NCI-H1105 (cell line): ENCODE measurements at regions not wholly inside any gene's neighbourhood (a gene's known extent, or its start where the extent isn't known, plus 50 kb on each side); places are given as distances from the start of the nearest gene placed in this dataset.
"Not testable (repeated sequence)": the region's sequence is repeated elsewhere in the genome, so short reads cannot be mapped to it uniquely, and the experiment has no call there.

Experiments used
- DNase-seq: peaks from one replicate; lab custom pipeline; 2025; lab: John Stamatoyannopoulos, UW

DNA sequence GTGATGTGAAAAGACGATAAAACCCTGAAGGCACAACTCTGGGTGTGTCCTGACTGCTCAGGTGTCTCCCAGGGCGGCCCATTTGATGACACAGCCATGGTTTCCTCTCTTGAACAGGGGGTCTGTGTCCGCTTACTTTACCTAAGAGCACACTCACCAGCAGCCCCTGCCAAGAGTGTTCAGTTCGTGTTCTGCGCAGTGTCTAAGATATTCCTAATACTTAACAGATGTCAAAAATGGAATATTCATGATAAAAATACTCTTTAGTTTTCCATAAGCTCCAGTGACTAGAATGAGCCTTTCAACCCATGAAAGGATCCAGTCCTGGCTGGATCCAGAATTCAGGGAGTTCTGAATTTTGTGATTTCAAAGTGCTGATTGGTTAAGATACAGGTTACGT, 492.4 kb downstream of the TNS3 start:
- no peak for DNase-seq

GRCh38 chr7:47089068-47089417, 492.9 kb downstream of the TNS3 start:
- DNase-seq, result no peak

DNA sequence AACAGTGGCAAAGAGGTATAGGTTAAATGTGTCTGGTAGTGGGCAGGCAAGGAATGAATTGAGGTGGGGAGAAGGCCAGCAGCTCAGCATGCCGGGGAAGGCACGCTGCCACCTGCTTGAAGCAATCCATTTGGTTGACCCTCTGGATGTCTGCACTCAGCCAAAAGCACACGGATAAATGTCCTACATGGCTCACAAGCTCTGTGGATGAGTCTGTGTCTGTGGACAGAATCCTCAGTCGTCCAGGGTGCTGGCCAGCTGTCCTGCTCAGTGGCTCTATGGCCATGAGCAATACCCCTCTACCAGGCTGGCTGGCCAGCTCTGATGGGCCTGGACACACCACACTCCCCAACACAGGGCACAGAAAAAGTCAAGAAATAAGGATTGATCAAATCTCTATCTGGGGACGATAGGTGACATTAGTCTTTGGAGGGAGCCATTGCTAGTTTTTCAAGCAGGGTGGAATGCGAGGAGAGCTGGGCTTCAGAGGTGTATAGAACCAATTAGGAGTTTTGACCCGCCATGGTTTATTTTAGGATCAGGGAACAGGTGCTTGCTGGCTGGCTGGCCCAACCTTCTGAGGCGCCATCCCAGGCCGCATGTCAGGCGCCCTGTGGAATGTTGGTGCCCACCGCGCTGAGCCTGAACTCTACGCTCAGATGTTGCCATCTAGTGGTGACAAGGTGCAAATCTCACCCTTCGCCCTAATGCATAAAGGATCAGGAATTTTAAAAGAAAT, 493.4 kb downstream of the TNS3 start:
- peak; percentile 53 for DNase-seq

- DNase-seq, result no peak
Measured at GRCh38 chr7:47087866-47088265, 494.0 kb downstream of the TNS3 start.

DNA sequence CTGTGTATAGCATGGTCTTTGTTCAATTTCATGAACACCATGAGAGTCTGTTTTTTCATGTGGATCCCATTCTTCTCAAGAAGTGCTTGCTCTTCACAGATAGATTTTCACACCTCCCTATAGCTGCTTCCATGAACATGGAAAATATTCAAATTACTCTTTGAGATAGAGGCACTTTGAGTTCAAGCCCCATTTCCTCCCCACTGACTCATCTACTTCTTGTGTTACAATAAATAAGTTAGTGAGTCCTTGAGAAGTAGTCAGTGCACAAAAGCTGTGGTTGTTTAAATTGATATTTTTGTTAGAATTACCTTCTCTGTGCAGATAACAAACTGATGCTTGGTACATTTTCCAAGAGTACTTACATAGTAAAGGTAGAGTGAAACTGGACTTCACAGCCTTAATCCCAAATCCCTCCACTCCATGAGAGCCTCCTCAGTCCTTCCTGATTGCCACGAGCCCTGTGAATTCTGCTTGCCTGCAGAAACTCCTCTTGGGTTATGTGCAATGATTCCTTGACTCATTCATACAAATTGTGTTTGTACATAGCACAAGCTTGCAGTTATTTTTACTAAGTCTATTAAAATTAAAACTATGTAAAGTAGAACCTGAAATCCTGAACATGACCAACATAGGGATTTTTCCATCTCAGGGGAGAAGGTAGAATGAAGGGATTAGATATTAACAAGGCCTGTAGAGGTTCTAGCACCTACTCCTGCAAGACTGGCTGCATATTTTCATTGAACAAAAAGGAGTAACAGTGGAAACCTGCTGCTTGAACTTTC, 496.2 kb downstream of the TNS3 start:
- DNase-seq, result no peak

DNA sequence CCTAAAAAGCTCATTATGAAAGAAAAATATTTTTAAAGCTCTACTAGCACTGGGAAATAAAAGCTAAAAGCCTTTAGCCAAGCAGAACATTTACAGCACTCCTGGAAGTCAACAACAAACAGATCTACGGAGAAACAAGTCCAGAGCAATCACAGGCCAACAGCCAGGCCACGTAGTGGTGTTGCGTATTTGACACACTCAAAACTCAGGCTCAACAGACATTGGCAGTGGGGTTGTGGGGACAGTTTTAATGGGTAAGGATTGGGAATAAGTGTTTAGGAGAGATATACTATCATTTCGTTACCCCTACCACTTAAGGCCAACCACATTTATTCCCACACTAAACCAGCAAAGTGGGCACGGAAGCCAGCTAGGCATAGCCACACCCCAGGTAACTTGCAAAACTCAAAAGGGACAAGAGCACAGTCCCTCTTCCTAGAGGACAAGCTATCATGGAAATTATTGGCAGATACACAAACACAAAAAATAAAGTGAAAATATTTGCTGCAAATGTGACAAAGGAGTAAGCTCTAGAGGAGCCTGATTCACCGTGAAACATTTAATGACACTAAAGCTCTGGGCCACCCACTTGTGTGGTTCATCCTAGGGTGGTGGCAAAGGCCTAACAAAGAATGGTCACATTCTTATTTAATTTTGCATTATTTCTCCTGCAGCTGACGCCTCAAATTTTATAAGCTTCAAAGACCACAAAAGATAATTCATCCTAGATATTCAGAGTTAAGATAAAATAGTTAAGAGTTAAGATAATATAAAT, 498.2 kb downstream of the TNS3 start:
- no peak for DNase-seq

- DNase-seq, result no peak
Measured at GRCh38 chr7:47080816-47081215, 501.1 kb downstream of the TNS3 start.

GRCh38 chr7:47078241-47078640, 503.7 kb downstream of the TNS3 start:
- no peak for DNase-seq

DNA sequence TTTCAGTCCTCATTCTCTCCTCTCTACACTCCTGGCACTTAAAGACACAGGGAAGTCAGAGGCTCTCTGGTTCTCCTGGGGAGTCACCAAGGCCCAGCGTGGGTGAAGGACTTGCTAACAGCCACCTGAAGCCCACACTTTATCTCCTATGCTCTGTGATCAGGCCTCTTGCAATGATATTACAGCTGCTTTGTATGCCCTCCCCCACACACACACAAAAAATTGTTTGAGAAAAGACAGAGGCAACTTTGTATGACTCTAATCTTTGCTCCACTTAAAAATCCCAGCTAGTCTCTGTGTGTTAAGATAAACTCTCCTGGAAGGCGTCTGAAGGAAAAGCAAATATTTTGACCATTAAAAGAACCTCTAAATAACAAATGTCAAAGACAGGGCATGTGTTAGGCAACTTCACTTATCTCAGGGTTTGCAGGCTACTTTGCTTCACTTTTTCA, 507.2 kb downstream of the TNS3 start:
- no peak for DNase-seq

- DNase-seq, result no peak
Measured at GRCh38 chr7:47073284-47073683, 508.6 kb downstream of the TNS3 start.

GRCh38 chr7:47071866-47072265, 510.0 kb downstream of the TNS3 start:
- no peak for DNase-seq

GRCh38 chr7:47069385-47070076, 512.4 kb downstream of the TNS3 start:
- DNase-seq, result no peak

DNA sequence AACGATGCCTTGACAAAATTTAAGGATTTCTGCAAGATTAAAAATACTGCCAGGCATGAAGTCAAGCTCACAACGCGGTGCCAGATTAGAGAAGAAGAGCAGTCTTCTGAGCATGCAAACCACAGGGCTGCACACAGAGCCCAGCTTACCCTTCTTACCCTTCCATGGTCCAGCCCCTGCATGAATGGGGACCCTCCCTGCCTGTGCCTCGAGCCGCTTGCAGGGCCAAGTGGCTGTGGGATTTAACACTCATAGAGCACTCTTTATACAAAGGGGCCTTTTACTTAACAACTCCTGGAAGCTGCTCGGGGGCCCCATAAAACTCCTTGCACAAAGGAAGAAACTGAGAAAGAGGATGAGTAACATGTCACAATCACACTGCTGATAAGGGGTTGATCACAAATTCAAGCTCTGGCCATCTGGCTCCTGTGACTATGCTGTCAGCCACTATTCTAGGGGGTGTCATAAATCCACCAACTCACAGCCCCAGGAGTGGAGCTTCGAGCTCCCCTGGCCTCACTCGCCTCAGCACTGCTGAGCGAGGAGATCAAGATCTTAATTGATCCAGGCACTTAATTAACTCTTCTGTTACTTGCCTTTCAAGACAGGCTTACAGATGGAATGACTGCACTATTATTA, 514.8 kb downstream of the TNS3 start:
- DNase-seq, result no peak

DNA sequence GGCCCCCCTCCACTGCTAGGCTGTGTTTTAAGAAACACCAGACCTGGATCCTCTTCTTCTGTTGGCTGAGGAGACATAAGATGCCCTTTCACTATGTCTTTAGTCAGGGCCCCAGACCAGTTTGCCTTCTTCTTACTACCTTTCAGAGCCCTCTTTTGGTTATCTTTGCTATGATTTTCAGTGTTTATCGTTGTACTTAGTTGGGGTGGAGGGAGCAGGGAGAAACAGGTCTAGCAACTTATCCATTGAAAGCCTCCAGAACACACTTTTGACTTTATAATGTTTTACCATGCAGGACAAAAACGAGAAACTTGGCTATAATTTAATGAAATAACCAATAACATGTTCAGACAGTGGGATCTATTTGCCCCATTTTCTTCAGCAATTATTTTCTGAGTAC, 525.2 kb downstream of the TNS3 start:
- DNase-seq, result no peak

- DNase-seq, result not testable (repeated sequence)
Measured at GRCh38 chr7:47052541-47053208, 529.2 kb downstream of the TNS3 start.

DNA sequence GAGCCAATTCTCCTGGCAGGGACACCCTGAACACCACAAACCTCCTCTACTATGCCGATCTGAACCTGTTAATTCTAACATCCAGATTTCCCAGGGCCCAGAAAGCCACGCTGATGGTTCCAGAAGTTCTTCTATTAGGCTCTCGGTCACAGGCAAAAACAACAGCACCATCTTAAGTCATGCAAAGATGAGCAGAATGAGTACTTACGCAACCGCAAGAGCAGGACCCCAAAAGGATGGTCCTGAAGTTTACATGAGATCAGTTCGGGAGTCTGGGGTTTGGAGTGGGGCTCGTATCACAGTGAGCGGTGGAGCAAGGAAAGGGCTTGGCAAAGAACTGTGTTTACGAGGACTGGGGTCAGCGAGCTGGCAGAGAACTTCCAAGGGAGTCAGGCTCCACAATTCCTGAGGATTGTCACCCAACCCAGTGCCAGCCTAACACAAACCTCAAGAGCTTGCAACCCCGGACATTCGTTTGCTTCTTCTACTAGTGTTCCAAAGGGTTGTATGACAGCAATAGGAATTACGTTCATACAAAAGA, 532.6 kb downstream of the TNS3 start:
- no peak for DNase-seq

DNA sequence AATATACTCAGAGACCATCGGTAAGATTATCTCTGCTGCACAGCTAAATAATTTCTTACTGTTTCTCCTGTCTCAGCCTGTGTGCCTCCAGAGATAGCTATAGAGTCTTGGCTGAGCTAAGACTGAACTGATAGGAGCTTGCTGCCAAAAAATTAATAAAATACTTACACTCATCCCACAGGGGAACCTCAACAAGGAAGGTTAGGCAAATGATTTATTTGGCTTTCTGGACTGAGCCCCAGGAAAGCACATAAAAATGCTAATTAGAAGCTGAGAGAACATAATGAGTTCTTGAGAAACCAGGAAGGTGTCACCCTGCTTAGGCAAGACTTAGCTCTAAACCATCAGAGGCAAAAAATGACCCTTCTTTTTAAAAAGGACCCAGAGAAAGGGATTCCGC, 534.5 kb downstream of the TNS3 start:
- no peak for DNase-seq

DNA sequence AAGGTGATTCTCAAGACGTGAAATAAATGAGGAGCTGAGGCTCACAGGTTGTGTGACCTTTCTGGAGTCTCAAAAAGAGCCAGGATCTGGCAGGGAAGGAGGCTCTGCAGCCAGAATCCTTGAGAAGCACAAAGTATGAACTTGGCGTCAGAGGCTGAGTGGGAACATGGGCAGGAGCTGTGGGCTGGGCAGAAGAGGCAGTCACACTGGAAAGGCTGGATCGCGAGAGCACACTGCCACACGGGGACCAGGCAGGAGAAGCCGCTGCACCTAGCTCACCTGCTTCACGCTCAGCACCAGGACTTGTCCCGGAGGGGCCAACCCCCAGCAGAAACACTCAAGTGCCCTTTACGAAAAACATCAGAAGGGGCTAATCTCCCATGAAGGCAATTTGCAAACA, 535.0 kb downstream of the TNS3 start:
- no peak for DNase-seq

- no peak for DNase-seq
Measured at GRCh38 chr7:47045207-47046051, 536.5 kb downstream of the TNS3 start.

- no peak for DNase-seq
Measured at GRCh38 chr7:47044625-47045024, 537.3 kb downstream of the TNS3 start.
